Mucosa of gallbladder (tissue), 1 donor: ENCODE measurements at regions not wholly inside any gene's neighbourhood (a gene's known extent, or its start where the extent isn't known, plus 50 kb on each side); places are given as distances from the start of the nearest gene placed in this dataset.

ENCODE experiments used
- DNase-seq: peaks from one replicate; pipeline ENCODE4 v3.0.0-alpha.2; 2020; ENCODE audit warnings: low spot score
- donor health status: DM: no; HTN: no; CAD: no.

- DNase-seq: no peak
Observed at GRCh38 chrX:98362630-98363029, 1478.9 kb downstream of the RPA4 start.

DNA sequence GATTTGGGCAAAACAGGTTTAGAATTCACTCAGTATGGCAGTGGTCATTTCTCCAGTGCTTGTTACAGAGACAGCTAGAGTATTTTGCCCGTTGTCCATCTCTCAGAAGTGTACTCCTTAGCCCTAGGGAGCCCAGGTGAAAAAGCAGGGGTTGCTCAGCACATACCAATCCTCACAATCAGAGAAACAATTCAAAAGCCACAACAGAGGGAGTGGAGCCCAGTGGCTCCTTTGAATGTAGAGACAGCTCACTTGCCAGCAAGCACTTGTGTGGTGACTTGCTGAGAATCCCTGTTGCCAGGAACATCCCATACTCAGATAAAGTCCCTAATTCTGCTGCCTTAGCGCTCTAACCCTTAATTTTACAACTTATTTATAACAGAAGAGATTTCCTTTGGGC, 1488.3 kb downstream of the RPA4 start:
- DNase-seq: no peak

- no peak for DNase-seq
Observed at GRCh38 chrX:98379134-98379533, 1495.4 kb downstream of the RPA4 start.

GRCh38 chrX:98380106-98380505, 1496.4 kb downstream of the RPA4 start:
- no peak for DNase-seq

- DNase-seq: no peak
Observed at GRCh38 chrX:98380556-98380955, 1496.8 kb downstream of the RPA4 start.

- no peak for DNase-seq
Observed at GRCh38 chrX:98398542-98398941, 1514.8 kb downstream of the RPA4 start.

DNA sequence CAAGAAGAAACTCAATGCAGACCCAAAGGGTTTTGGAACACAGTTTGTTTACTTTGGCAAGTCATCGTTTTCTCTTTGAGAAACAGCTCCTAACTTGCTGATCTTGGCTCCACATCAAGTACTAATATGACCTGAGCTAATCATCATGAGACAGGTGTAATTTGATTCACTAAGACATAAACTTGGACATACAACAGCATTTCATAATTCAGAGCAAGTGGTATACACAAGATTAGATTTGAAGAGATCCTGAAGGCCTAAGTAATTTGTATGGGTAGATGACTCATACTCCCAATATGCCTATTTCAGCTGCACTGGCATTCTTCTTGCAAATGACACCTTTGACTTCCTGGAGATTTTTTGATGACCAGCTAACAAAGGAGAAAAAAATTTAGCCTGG, 1521.7 kb downstream of the RPA4 start:
- DNase-seq: no peak

- no peak for DNase-seq
Observed at GRCh38 chrX:98407584-98407983, 1523.9 kb downstream of the RPA4 start.

DNA sequence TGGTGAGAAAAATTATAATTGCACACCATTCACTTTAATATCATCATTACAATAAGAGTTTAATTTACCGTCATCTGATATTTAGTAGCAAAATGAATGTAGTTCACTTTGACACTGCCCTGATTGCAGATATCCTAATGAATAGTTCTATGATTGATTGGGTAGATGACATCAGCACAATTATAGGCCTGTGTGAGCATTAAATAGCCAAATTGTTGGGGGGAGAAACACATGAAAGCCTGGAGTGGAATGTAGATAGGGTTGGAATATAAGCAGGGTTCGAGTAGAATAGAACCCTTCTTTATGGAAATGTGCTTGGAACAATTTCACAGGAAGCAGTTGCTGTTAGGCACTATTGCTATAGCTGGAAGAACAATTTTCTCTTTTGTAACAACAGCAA, 1526.2 kb downstream of the RPA4 start:
- DNase-seq: no peak

- no peak for DNase-seq
Observed at GRCh38 chrX:98412058-98412457, 1528.3 kb downstream of the RPA4 start.

DNA sequence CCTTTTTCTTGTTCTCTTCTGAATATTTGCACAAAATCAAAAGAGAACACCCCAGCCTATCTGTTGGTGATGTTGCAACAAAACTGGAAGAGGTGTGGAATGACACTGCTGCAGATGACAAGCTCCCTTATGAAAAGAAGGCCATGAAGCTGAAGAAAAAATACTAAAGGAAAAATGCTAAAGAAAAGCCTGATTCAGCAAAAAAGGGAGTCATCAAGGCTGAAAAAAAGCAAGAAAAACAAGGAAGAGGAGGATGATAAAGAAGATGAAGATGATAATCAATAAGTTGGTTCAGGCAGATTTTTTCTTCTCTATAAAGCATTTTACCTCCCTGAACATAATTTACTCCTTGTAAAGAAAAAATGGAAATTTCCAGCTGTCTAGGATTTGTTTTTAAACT, 1538.8 kb downstream of the RPA4 start:
- no peak for DNase-seq

GRCh38 chrX:98432413-98432812, 1548.7 kb downstream of the RPA4 start:
- no peak for DNase-seq

- DNase-seq: no peak
Observed at GRCh38 chrX:98448524-98448923, 1564.8 kb downstream of the RPA4 start.

GRCh38 chrX:98452456-98452855, 1568.7 kb downstream of the RPA4 start:
- DNase-seq: no peak

GRCh38 chrX:98459669-98460068, 1576.0 kb downstream of the RPA4 start:
- no peak for DNase-seq

GRCh38 chrX:98480606-98481005, 1596.9 kb downstream of the RPA4 start:
- DNase-seq: no peak

GRCh38 chrX:98481636-98482035, 1597.9 kb downstream of the RPA4 start:
- no peak for DNase-seq

DNA sequence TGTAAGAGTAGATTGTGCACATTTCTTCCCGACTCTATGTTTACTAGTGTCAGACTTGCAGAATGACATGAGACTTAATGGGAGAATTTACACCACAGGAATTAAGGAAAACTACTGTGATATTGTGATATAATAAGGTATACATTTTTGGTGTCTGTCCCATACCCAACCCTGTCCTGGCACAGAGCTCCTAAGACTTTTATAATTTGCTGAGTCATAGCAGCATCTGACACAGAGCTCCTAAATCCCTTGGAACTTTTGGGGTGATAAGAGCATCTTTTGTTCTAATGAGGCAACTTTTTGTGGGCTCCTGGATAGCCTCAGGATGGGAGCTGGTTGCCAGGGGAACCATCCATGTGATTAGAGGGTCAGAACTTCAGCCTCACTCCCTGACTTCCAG, 1607.0 kb downstream of the RPA4 start:
- DNase-seq: no peak

- DNase-seq: no peak
Observed at GRCh38 chrX:98501426-98501825, 1617.7 kb downstream of the RPA4 start.

- DNase-seq: no peak
Observed at GRCh38 chrX:98506907-98507306, 1623.2 kb downstream of the RPA4 start.

DNA sequence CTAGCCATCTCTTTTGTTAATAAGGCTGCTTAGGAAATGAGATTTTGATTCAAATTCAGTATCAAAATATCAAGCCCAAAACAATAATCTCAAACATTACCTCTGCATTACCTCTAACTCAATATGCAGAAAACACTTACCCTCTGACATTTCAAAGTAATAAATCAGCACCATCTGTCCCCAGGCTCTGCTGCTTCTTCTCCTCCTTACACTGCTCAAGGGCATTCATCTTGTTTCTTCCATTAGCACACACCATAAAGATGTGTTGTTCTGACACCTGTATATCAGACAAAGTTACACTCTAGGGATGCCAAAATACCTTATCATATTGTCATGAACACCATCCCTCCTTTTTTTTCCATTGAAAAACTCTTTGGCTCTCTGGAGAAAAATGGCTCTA, 1630.3 kb downstream of the RPA4 start:
- DNase-seq: no peak

DNA sequence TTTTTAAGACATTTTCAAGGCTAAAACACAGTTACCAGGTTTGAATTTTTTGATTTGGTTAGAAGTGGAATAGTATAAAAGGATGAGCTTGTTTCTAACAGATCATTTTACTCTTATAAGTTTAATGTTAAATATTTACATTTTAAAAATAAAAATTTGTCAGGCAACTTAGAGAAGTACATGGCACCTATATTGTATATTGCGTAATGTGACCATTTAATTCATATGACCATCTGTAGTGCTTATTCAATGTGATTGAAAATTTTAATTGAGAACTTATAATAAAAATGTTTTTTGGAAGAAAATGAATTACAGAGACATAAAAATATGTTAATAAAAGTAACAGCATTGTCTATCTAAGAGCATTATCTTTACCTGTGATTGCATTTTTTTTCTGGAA, 1632.4 kb downstream of the RPA4 start:
- DNase-seq: no peak

- no peak for DNase-seq
Observed at GRCh38 chrX:98523026-98523425, 1639.3 kb downstream of the RPA4 start.

DNA sequence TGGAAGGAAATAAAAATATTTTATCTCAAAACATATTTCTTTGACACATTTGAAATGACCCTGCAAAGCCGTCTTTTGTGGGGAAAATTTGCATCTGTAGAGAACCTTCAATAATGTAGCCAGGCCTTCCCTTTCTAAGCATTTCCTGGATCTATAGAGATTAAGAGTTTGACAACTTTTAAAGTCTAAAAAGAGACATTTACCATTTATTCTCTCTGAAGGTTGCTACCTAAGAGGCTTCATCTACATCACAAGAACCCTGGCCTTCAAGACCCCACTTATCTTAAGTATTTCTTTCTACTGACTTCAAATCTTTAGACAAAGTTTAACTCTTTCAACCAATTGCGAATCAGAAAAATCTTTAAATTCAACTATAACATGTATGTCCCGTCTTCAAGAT, 1639.8 kb downstream of the RPA4 start:
- DNase-seq: no peak

DNA sequence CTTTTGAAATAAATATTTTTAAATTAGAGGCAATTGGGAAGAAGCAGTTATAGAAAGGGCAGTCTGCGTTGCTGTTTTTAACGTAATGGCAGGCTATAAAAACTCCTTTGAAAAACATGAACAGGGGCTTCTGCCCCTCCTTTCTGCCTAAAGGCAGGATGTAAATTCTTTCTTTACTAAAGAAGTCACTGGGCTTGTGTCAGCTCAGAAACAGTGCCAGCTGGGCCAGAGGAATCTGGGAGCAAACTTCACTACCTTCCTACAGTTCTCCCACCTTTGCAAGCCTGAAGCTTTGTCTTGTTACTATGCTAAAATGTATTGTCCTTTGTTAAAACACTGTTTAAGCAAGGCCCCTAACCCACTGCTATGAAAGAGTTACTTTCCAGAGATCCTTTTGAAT, 1664.8 kb downstream of the RPA4 start:
- no peak for DNase-seq
